H1 (cell line): ENCODE measurements at regions not wholly inside any gene's neighbourhood (a gene's known extent, or its start where the extent isn't known, plus 50 kb on each side); places are given as distances from the start of the nearest gene placed in this dataset.

Source experiments
- CHD1 ChIP-seq: IDR thresholded peaks from 2 replicates; pipeline ENCODE4 v1.6.1; 2012; ENCODE audit warnings: low read depth, low read length, improper control_type of control experiment
- CTBP2 ChIP-seq: IDR thresholded peaks from 2 replicates; pipeline ENCODE4 v1.7.0; 2011; ENCODE audit warnings: borderline replicate concordance, mild to moderate bottlenecking, moderate library complexity, mixed read lengths, low read length; ENCODE audit not compliant: insufficient read depth, insufficient read length
- KDM4A ChIP-seq: IDR thresholded peaks from one replicate; pipeline ENCODE4 v1.7.1; 2012; ENCODE audit warnings: low read depth, mild to moderate bottlenecking, moderate library complexity, low read length, inconsistent platforms; ENCODE audit not compliant: severe bottlenecking
- POLR2AphosphoS5 ChIP-seq: IDR thresholded peaks from 2 replicates; pipeline ENCODE4 v1.6.1; 2011; ENCODE audit warnings: low read depth, low read length
- SIN3A ChIP-seq, 2 experiments: IDR thresholded peaks in 1 of 2; conservative IDR thresholded peaks in 1 of 2; 2 replicates each; pipeline ENCODE4 v1.6.1; 2011 to 2012; ENCODE audit warnings: low read length in 2 of 2, improper control_type of control experiment in 1 of 2, low read depth in 1 of 2, mild to moderate bottlenecking in 1 of 2
- TAF1 ChIP-seq: IDR thresholded peaks from 2 replicates; pipeline ENCODE4 v1.6.1; 2011; ENCODE audit warnings: mild to moderate bottlenecking, low read depth, low read length
- ZNF274 ChIP-seq: IDR thresholded peaks from 2 replicates; pipeline ENCODE4 v1.7.0; 2012; ENCODE audit warnings: low read length, borderline replicate concordance; ENCODE audit errors: extremely low read depth

DNA sequence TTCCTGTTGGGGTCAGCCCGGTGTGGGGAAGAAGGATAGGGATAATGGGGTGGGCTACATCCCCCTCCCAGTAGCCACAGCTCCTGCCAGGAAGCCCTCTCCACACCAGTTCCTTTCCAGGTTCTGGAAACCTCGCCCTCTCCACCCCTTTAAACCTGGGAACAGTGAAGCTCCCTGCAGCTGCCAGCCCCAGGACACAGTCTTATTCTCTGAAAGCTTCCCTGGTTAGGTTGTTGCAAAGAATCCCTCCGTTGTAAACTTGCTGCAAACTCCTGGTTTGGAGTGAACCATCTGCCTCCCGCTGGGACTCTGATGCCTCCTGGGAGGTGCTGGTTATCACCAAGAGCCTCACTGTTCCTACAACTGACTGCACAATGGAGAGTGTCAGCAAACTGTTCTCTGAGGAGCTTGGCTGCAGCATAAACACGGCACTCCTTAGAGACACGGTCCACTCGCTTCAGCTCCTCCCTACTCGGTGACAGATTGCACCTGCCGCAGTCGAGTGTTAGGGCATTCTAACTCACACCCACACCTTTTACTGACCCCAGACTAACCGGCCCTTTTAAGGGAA, 261.8 kb upstream of the RAB6C start (continued):
- TF ChIP-seq POLR2AphosphoS5 (no peak), ZNF274 (no peak), KDM4A (no peak), SIN3A (conservative IDR thresholded peaks at IDR 0.05 in 1 of 2, IDR thresholded peaks at IDR 0.05 in 1 of 2; ENCODE audit: low read depth in 1 of 2, low read length in 2 of 2) (no peak), CTBP2 (no peak), TAF1 (no peak), CHD1 (no peak)
